K562 (cell line): ENCODE measurements at regions not wholly inside any gene's neighbourhood (a gene's known extent, or its start where the extent isn't known, plus 50 kb on each side); places are given as distances from the start of the nearest gene placed in this dataset.

Experiments
- ATAC-seq: fragments of 200-7000 bp; cut with Tn5 transposase; 3 replicates; pipeline ENCODE4 v1.9.1; 2020; ENCODE audit warnings: moderate library complexity
- BruUV-seq: library from RNA; stranded (reverse); fragments of 400-500 nt; replicated peaks from 2 replicates; lab custom pipeline; 2021; lab: Mats Ljungman, UMichigan
- CTCF ChIA-PET: fragments of 300-600 bp; formaldehyde crosslinking; extraction: SDS; loops from one replicate; lab custom pipeline; 2021; ENCODE audit warnings: low intra/inter-chr PET ratio; lab: Yijun Ruan, JAX
- POLR2A ChIA-PET: fragments of 300-600, 350-650 bp; sonication (Branson Sonifier 250); formaldehyde crosslinking; extraction: SDS; loops from one replicate; lab custom pipeline; 2021; ENCODE audit warnings: antibody characterized with exemption, inconsistent platforms; lab: Yijun Ruan, JAX
- DNase-seq, 4 experiments: peaks; one replicate each; pipeline versions ENCODE4 v3.0.0 to v3.0.0-alpha.2; 2011 to 2018; ENCODE audit warnings: low spot score in 3 of 4, mixed read lengths in 3 of 4; ENCODE audit errors: extremely low read depth in 1 of 4
- FAIRE-seq: peaks from 2 replicates; lab custom pipeline; 2011; peaks lifted over from hg19 to GRCh38; lab: Jason Lieb, UNC
- H2AFZ ChIP-seq: 2 replicates; pipeline ENCODE4 v1.6.0; 2011; ENCODE audit warnings: low read depth, low read length, control low read depth, inconsistent platforms
- H3K27ac ChIP-seq: fragments of 200-600 bp; 3 replicates; pipeline ENCODE4 v1.8.0; 2011; ENCODE audit warnings: low read depth, mild to moderate bottlenecking, control low read depth, inconsistent platforms, low read length, moderate library complexity, mixed read lengths; ENCODE audit errors: extremely low read depth
- H3K27me3 ChIP-seq, 2 experiments: fragments of 300-600 bp in 1 of 2; 2 replicates in 1 of 2; 3 replicates in 1 of 2; pipeline versions ENCODE4 v1.6.0 to v1.8.0; 2011; ENCODE audit warnings: inconsistent platforms in 2 of 2, low read length in 2 of 2, mild to moderate bottlenecking in 1 of 2, mixed read lengths in 1 of 2, moderate library complexity in 1 of 2; ENCODE audit not compliant: control insufficient read depth in 2 of 2, insufficient read depth in 2 of 2
- H3K36me3 ChIP-seq: fragments of 300-600 bp; 3 replicates; pipeline ENCODE4 v1.8.0; 2011; ENCODE audit warnings: mild to moderate bottlenecking, low read length, inconsistent platforms; ENCODE audit not compliant: control insufficient read depth, insufficient read depth
- H3K4me1 ChIP-seq, 2 experiments: fragments of 200-600 bp in 1 of 2; replicated peaks in 1 of 2; 2 replicates in 1 of 2; 3 replicates in 1 of 2; pipeline versions ENCODE4 v1.5.1 to v1.8.0; 2011; ENCODE audit warnings: inconsistent platforms in 2 of 2, low read length in 2 of 2, mild to moderate bottlenecking in 1 of 2, mixed read lengths in 1 of 2, moderate library complexity in 1 of 2; ENCODE audit not compliant: control insufficient read depth in 2 of 2, insufficient read depth in 2 of 2
- H3K4me2 ChIP-seq: 2 replicates; pipeline ENCODE4 v1.6.1; 2011; ENCODE audit warnings: low read length, control low read depth, inconsistent platforms, mixed read lengths; ENCODE audit not compliant: insufficient read depth
- H3K4me3 ChIP-seq: fragments of 200-600 bp; sonication (generic), shearing (Covaris generic); 2 replicates; pipeline ENCODE4 v1.5.1; 2016; ENCODE audit warnings: control low read depth, inconsistent platforms
- H3K79me2 ChIP-seq: fragments of 200-600 bp; 3 replicates; pipeline ENCODE4 v1.8.0; 2011; ENCODE audit warnings: low read length, inconsistent platforms; ENCODE audit not compliant: control insufficient read depth, insufficient read depth
- H3K9ac ChIP-seq, 2 experiments: 2 replicates each; pipeline versions ENCODE4 v1.6.0 to v1.6.1; 2011; ENCODE audit warnings: low read depth in 2 of 2, low read length in 2 of 2, control low read depth in 1 of 2, inconsistent platforms in 1 of 2, mild to moderate bottlenecking in 1 of 2, mixed read lengths in 1 of 2; ENCODE audit not compliant: insufficient read depth in 1 of 2
- H3K9me1 ChIP-seq: one replicate; pipeline ENCODE4 v1.6.0; 2011; ENCODE audit warnings: inconsistent platforms, mild to moderate bottlenecking, low read length, moderate library complexity; ENCODE audit not compliant: control insufficient read depth, insufficient read depth
- H3K9me3 ChIP-seq: replicated peaks from 2 replicates; pipeline ENCODE4 v1.5.1; 2011; ENCODE audit warnings: low read depth, low read length, inconsistent platforms; ENCODE audit not compliant: control insufficient read depth, insufficient read depth
- H4K20me1 ChIP-seq: replicated peaks from 2 replicates; pipeline ENCODE4 v1.6.1; 2011; ENCODE audit warnings: low read length, inconsistent platforms, mixed read lengths; ENCODE audit not compliant: control insufficient read depth, insufficient read depth
- CEBPB ChIP-seq: fragments of 450-650 bp; IDR thresholded peaks from 2 replicates; pipeline ENCODE4 v1.6.1; 2016; ENCODE audit warnings: missing genetic modification characterization, missing compliant biosample characterization
- HNRNPLL ChIP-seq: fragments of 200-400 bp; formaldehyde crosslinking; IDR thresholded peaks from 2 replicates; pipeline ENCODE4 v1.6.1; 2017; ENCODE audit warnings: low read length, low read depth, mild to moderate bottlenecking; ENCODE audit not compliant: poor library complexity, severe bottlenecking
- NR4A1 ChIP-seq, 2 experiments: fragments of 250-450 bp in 1 of 2; fragments of 450-650 bp in 1 of 2; sonication (Bioruptor Pico) in 1 of 2; IDR thresholded peaks; 2 replicates each; pipeline versions ENCODE4 v1.4.0 to v1.6.1; 2016 to 2020; ENCODE audit warnings: mild to moderate bottlenecking in 2 of 2, missing compliant biosample characterization in 1 of 2, missing genetic modification characterization in 1 of 2, moderate library complexity in 1 of 2
- TAF15 ChIP-seq: fragments of 200-400 bp; formaldehyde crosslinking; IDR thresholded peaks from 2 replicates; pipeline ENCODE4 v1.6.1; 2017; ENCODE audit warnings: mild to moderate bottlenecking, low read depth, low read length, moderate library complexity
- TEAD4 ChIP-seq, 2 experiments: sonication (generic) in 1 of 2; formaldehyde crosslinking in 1 of 2; IDR thresholded peaks; 2 replicates each; pipeline versions ENCODE4 v1.6.1 to v1.8.0; 2012 to 2022; ENCODE audit warnings: borderline replicate concordance in 1 of 2, inconsistent platforms in 1 of 2, low read length in 1 of 2, mild to moderate bottlenecking in 1 of 2, missing genetic modification reagents in 1 of 2
- ZNF561 ChIP-seq: fragments of 450-650 bp; formaldehyde crosslinking; conservative IDR thresholded peaks from 2 replicates; pipeline ENCODE4 v1.4.0; 2020; ENCODE audit warnings: mild to moderate bottlenecking, moderate library complexity
- ZNF668 ChIP-seq: fragments of 250-450 bp; sonication (Bioruptor Pico); IDR thresholded peaks from 2 replicates; pipeline ENCODE4 v1.8.0; 2022; ENCODE audit warnings: mild to moderate bottlenecking, inconsistent platforms
- ZNF699 ChIP-seq: fragments of 250-450 bp; sonication (Bioruptor Pico); IDR thresholded peaks from 2 replicates; pipeline ENCODE4 v1.8.0; 2021; ENCODE audit warnings: mild to moderate bottlenecking, moderate library complexity; ENCODE audit not compliant: insufficient replicate concordance
- WGBS: fragments of 100-300 bp; shearing (Covaris generic); methylation state at CpG from one replicate; pipeline ENCODE4 v1.1.6; 2016; ENCODE audit warnings: low coverage, mixed read lengths; ENCODE audit not compliant: insufficient coverage; ENCODE audit errors: missing lambda C conversion rate; 5-methylcytosine and 5-hydroxymethylcytosine counted together
- in situ Hi-C: fragments of 300-500 bp; cut with MboI; formaldehyde crosslinking; loops from 4 replicates; pipeline ENCODE4 v1.15.0; 2018; ENCODE audit warnings: inconsistent platforms, mixed read lengths
- intact Hi-C: fragments of 100-400 bp; cut with micrococcal nuclease; formaldehyde crosslinking; loops from 2 replicates; pipeline ENCODE4 v1.14.2; 2022

DNA sequence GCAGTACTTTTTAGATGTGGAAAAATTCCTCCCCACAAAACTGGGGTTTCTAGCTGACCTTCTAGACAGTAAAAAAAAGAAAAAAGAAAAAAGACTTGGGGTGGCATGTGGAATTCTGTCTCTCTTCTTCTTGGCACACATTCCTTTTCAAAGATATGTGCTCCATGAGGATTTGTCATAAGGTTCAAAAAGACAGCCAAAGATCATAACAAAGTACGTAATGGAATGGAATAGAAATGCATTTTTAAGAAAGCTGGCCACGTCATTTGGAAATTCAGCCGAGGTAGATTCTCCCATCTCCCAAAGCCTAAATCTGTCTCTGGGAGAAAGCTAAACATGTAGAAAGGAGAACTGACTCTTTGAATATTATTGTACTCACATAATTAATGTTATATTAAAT, 381.3 kb upstream of the NFE2L3 start:
- in situ Hi-C loops (no loop called here), intact Hi-C loops (no loop called here)
- no TSS peak for BruUV-seq
- H3K9ac ChIP-seq: no peak overlapping the region
- no peak overlapping the region for H2AFZ ChIP-seq
- H3K27me3 ChIP-seq: peaks cover 4 to 11% of the 10 kb centered on the region in 2 experiments; a peak in 4 of 5 replicates
- TF ChIP-seq HNRNPLL (no peak), ZNF561 (no peak), ZNF699 (CRISPR knock-in tag) (no peak), NR4A1 (CRISPR knock-in tag; IDR thresholded peaks at IDR 0.05) (no peak), NR4A1 (tag; IDR thresholded peaks at IDR 0.05) (no peak), TEAD4 (IDR thresholded peaks at IDR 0.05; ENCODE audit: low read length) (no peak), TEAD4 (CRISPR knock-in tag; IDR thresholded peaks at IDR 0.05; ENCODE audit: borderline replicate concordance) (no peak), CEBPB (no peak), ZNF668 (no peak), TAF15 (no peak)
- ChIA-PET CTCF (no interaction called here), POLR2A (no interaction called here)
- no peaks in the 10 kb centered on the region for H3K36me3 ChIP-seq
- H4K20me1 ChIP-seq: no peaks in the 10 kb centered on the region
- FAIRE-seq (no peak), DNase-seq (no peak), ATAC-seq (no peak)
- H3K9me3 ChIP-seq: no peaks in the 10 kb centered on the region
- no peak overlapping the region for H3K4me3 ChIP-seq
- no peak overlapping the region for H3K27ac ChIP-seq
- H3K79me2 ChIP-seq: no peaks in the 10 kb centered on the region
- no peaks in the 10 kb centered on the region for H3K4me1 ChIP-seq
- H3K9me1 ChIP-seq: no peaks in the 10 kb centered on the region
- 0% methylated on average over 3 of the region's 3 CpGs for WGBS
- H3K4me2 ChIP-seq: no peak overlapping the region
